Gastroesophageal sphincter (tissue), 3 donors: ENCODE measurements at regions not wholly inside any gene's neighbourhood (a gene's known extent, or its start where the extent isn't known, plus 50 kb on each side); places are given as distances from the start of the nearest gene placed in this dataset.

Experiments
- EP300 ChIP-seq: sonication (generic); formaldehyde crosslinking; IDR thresholded peaks from one replicate; pipeline ENCODE4 v1.6.1; 2017; ENCODE audit warnings: antibody characterized with exemption, mild to moderate bottlenecking
- POLR2AphosphoS5 ChIP-seq: sonication (generic); formaldehyde crosslinking; IDR thresholded peaks from one replicate; pipeline ENCODE4 v1.6.1; 2017; ENCODE audit warnings: antibody characterized with exemption
- TF ChIP-seq, protein P1 (sequence below), 4 experiments: fragments of 200-600 bp in 2 of 4; fragments of 450-650 bp in 2 of 4; sonication (generic) in 1 of 4; IDR thresholded peaks; one replicate each; pipeline ENCODE4 v1.5.1; 2017 to 2019; ENCODE audit warnings: antibody characterized with exemption in 4 of 4, mild to moderate bottlenecking in 2 of 4, moderate library complexity in 2 of 4

GRCh38 chr2:106963156-106963555, 77.2 kb upstream of the ST6GAL2 start:
- TF ChIP-seq POLR2AphosphoS5 = no peak
- TF ChIP-seq, protein P1, sequence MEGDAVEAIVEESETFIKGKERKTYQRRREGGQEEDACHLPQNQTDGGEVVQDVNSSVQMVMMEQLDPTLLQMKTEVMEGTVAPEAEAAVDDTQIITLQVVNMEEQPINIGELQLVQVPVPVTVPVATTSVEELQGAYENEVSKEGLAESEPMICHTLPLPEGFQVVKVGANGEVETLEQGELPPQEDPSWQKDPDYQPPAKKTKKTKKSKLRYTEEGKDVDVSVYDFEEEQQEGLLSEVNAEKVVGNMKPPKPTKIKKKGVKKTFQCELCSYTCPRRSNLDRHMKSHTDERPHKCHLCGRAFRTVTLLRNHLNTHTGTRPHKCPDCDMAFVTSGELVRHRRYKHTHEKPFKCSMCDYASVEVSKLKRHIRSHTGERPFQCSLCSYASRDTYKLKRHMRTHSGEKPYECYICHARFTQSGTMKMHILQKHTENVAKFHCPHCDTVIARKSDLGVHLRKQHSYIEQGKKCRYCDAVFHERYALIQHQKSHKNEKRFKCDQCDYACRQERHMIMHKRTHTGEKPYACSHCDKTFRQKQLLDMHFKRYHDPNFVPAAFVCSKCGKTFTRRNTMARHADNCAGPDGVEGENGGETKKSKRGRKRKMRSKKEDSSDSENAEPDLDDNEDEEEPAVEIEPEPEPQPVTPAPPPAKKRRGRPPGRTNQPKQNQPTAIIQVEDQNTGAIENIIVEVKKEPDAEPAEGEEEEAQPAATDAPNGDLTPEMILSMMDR (IDR thresholded peaks at IDR 0.05) = no peak
- TF ChIP-seq EP300 = no peak
